CD4-positive, alpha-beta T cell treated with Interferon gamma for 1 hour (primary cell): ENCODE measurements at regions not wholly inside any gene's neighbourhood (a gene's known extent, or its start where the extent isn't known, plus 50 kb on each side); places are given as distances from the start of the nearest gene placed in this dataset.
A peak's percentile ranks its signal among the peaks of the same experiment; 100 is the strongest.

Experiments used
- DNase-seq: peaks from one replicate; pipeline ENCODE4 v3.0.0-alpha.2; 2020

- no peak for DNase-seq
Measured at GRCh38 chr6:156725712-156726111, 51.5 kb upstream of the ARID1B start.

DNA sequence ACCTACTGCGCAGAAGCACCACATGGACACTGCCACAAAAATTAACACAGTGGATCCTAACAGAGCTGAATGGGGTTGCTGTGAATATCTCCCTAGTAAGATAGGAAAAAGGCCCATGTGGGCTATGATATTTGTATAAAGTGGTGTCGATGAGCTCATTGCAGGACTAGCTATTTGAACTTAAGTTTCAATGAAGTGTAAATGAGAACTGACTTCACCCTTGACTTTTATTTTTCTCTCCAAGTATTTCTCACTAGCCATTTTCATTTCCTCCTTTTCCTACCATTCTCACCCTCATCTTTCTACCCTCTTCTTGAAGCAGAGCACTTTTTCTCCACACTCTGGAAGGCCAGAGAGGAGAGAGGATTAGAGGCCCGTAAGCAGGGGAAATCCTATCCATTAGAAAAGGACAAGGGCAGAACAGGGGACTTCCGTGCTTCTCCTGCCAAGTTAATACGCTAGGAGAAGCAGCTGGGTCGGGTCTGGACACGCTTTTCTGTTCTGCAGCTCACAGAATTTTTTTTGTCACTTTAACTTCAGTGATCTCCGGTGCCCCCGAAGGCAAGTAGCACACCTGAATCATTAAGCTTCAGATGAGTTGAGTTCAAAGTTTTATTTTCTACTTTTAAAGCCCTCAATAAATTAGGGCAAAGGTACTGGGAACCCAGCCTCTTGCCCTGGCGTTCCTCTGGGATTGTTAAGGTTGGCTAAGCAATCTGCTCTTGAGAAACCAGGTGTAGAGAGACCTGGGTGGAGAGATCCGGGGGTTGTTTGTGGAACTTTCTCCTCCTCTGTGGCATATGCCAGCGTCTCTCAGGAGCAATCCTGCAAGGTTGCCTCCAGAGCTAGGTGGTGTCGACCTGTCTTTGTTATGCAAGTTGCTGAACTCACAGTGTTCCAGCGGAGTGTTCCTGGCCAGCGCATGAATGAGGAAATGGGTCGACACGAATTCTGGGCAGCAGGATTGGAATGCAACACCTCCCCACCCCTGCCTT lies 56.2 kb upstream of the ARID1B start:
- no peak for DNase-seq

DNA sequence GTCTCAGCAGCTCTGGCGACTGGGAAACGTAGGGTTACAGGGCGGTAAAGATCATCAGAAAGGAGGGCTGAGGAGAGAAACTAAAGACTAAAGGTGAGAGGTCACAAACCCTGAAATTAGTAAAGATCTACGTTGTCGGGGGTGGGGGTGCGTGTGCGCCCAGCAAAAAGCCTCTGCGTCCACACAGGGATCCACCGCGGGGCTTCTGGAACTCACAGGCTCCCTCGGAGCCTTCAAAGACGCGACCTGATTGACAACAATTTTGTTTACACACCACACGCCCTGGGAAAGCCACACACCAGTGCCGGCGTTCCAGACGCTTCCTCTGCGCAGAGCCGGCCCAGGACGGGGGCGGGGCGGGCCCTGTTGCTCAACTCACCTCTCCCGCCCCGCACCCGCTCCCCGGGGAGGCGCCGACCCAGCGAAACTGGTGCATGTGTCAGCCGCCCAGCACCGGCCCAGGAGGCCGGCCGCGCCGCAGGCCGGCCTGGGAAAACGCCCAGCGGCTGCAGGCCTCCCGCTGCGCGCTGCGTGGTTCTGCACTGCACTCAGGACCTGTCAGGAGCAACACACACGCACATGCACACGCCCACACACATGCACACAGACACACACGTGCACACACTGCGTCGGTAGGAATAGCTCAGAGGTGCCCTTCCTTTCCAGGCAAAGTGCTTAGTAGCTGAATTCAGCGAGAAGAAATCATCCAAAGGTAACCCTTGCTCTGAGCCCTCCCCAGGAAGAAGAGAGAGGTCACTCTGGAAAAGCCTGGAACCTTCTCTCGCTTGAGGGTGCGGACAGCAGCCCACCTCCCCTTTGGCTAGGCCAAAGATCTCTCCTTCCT lies 57.2 kb upstream of the ARID1B start:
- DNase-seq: peak; percentile 78

DNA sequence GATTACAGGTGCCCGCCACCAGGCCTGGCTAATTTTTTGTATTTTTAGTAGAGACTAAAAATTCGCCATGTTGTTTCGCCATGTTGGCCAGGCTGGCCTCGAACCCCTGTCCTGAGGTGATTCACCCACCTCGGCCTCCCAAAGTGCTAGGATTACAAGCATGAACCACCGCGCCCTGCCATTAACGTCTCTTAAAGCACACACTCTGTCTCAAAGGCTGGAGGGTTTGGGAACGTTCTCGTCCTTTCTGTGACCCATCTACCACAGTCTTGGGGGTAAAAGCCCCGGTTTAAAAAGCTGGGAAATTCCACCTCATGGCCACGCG lies 57.8 kb upstream of the ARID1B start:
- no peak for DNase-seq

DNA sequence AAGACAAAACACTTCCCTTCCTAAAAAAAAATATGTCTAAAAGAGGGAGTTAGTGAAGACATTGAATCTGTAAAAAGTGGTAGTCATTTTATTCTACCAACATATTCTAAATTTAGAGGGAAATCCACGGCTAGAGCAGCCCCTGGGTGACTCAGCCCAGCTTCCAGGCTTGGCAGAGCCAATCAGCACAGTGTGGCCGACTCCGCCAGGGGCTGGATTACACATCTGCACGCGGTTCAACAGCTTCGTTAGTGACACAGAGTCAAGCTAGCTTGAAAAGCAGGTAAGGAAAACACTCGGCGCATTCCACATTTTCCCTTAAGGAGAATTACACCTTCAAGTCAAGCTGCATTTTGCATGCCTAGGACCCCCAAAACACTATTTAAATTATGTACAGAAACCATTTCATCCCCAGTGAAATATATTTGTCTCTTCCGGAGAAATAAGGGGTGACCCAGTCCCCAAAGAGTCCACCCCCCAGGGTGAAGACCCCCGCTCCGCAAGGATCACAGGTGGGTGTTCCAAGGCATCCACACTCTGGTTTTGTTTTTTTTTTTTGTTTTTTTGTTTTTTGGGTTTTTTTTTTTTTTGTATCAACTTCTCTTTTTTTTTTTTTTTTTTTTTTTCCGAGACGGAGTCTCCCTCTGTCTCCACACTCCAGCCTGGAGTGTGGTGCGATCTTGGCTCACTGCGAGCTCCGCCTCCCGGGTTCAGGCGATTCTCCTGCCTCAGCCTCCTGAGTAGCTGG lies 58.4 kb upstream of the ARID1B start:
- no peak for DNase-seq

- DNase-seq: no peak
Measured at GRCh38 chr6:156717542-156717941, 59.6 kb upstream of the ARID1B start.

- DNase-seq: no peak
Measured at GRCh38 chr6:156715839-156716238, 61.3 kb upstream of the ARID1B start.

DNA sequence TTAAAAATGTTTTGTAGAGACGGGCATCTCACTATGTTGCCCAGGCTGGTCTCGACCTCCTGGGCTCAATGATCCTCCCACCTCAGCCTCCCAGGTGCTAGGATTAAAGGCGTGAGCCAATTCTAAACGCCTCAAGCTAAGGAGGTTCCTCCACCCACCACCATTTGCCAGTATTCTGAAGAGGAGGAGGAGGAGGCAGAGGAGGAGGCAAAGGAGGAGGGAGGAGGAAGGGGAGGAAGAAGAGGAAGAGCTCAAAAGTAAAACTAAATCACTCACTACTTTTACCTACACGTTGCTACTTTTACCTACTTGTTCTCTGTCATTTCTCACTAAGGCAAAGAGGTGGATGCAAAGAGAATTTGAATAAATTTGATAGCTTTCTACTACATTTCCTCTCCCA lies 63.6 kb upstream of the ARID1B start:
- DNase-seq: no peak

- DNase-seq: no peak
Measured at GRCh38 chr6:156710479-156710878, 66.7 kb upstream of the ARID1B start.

DNA sequence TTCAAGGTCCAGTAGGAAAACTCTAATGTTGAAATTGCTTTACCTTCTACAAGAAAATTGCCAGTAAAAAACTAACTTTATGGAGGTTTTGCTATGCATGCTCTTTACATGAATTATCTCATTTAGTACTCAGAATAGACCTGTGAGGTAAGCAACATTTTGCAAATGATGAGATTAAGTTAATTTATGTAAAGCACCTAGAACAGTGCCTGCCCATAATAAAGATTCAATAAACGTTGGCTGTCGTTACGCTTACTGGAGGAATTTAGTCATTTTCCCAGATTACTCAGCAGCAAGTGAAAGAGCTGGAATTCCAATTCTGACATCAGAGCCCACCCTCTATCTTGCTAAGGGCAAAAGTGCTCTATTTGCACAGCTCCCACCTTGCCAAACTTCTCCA lies 69.4 kb upstream of the ARID1B start:
- DNase-seq: no peak

DNA sequence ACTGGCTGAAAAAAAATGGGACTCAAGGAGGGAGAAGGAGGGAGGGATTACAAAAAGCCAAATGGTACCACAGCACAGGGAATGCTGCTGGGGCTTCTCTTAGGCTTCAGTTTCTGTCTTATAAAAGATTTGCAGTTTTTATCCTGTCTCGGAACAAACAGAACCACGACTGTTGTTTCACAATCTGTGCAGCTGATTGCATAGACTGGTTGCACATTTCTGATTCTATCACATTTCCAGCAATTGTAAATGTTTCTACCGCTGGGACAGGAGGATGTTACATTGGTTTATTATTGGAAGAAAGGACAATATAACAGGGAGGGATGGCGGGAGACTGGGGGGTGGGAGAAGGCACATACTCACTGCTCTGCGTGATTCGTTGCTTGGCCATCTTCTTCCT lies 73.5 kb upstream of the ARID1B start:
- no peak for DNase-seq

GRCh38 chr6:156701966-156702365 lies 75.2 kb upstream of the ARID1B start:
- no peak for DNase-seq

GRCh38 chr6:156700440-156701057 lies 76.6 kb upstream of the ARID1B start:
- DNase-seq: no peak

- no peak for DNase-seq
Measured at GRCh38 chr6:156699935-156700334, 77.2 kb upstream of the ARID1B start.

- DNase-seq: no peak
Measured at GRCh38 chr6:156699017-156699421, 78.2 kb upstream of the ARID1B start.

DNA sequence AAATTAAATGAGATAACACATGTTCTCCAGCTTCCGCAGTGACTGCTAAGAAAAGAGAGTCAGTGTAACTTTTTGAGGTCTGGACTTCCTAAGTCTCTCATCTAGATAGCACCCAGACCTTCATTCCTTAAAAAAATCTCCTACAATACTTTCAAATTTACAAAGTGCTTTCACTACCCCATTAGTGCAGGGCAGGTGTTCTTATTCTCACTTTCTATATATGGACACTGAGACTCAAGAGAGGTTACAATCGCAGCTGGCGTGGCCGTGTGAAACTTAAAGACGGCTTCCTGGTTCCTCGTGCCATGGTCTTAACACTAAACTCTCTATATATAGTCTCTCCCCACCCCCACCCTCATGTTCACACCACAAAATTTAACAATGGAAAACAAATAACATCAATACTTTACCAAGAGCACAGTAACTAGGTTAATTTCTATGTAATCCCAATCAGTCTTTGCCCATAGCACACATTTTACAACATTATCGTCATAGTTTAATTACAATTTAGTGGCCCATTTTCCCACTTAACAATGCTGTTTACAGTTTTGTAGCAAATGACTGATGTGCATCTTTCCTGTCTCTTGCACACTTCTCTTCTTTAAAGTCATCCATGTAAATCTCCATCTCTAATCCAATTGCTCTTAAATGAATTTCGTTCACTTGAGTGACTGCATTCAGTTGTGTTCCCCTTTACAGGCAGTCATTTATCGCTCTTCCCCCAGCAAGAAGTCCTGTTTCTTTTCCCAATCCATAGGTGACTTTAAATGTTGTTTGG lies 78.8 kb upstream of the ARID1B start:
- peak; percentile 53 for DNase-seq

DNA sequence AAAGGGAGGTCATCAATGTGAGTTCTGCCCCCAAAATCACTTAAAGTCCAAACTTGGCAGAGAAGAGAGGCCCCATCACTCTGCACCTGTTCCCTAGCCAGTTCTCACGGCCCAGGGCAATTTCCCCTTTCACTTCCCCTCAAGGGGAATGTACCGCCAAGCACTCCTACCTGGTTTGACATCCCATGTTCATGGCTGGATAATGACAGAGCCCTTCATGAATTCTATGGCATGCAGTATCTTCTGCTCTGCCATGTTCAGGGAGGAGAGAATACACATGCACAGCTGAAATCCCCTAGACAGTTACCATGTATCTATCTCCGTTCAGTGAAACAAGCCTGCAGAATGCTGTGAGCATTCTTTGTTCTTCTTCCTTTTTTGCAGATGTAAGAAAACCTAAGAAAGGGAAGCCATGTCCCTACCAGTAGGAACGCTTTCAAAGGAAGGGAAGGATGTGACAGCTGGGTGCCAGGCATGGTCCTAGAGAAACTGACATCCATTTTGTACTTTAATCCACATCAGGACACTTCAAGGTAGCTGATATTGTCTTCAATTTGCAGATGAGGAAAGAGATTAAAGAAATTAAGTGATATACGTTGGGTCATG lies 79.8 kb upstream of the ARID1B start:
- peak; percentile 14 for DNase-seq

DNA sequence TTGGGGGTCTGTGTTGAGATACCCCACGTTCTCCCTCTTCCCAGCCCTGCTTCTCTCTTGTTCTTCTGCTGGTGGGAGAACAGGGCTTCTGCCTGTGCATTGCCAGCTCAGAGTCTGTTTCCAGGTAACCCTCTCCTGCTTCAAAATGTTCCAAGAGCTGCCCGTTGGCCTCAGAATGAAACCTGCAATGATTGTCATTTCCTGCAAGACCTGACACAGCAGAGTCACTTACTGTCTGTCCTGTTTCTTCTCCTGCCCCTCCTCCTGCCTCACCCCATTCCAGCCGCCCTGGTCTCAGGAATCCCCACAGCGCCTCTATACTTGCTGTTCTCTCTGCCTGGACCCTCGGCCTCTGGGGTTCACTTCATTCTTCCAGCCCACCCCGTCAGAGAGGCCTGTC lies 81.4 kb upstream of the ARID1B start:
- no peak for DNase-seq

- DNase-seq: no peak
Measured at GRCh38 chr6:156694679-156695078, 82.5 kb upstream of the ARID1B start.

- no peak for DNase-seq
Measured at GRCh38 chr6:156691018-156691417, 86.2 kb upstream of the ARID1B start.

GRCh38 chr6:156689656-156690055 lies 87.5 kb upstream of the ARID1B start:
- no peak for DNase-seq

DNA sequence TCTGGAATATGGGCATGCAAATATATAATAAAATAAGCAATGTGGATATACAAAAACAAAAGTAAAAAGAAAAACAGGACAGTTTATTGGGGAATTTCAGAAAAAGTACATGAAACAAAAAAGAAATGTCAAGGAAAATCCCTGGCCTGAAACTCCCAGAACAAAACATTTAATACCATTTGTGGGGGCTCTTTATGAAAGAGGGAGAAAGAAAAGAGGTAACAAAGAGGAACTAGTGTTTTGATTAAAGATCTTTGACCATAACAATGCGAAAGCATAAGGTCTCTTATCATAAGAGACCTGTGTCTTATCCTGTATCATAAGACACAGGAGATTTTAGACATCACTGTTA lies 88.6 kb upstream of the ARID1B start:
- no peak for DNase-seq
